Superior temporal gyrus (tissue), 1 donor: ENCODE measurements at regions not wholly inside any gene's neighbourhood (a gene's known extent, or its start where the extent isn't known, plus 50 kb on each side); places are given as distances from the start of the nearest gene placed in this dataset.

Source experiments
- DNase-seq: peaks from one replicate; pipeline ENCODE4 v3.0.0-alpha.2; 2016; ENCODE audit errors: extremely low spot score

GRCh38 chr10:75294518-75294865 lies 58.7 kb upstream of the COMTD1 start:
- no peak for DNase-seq

GRCh38 chr10:75294031-75294437 lies 58.3 kb upstream of the COMTD1 start:
- no peak for DNase-seq

- DNase-seq: no peak
Measured at GRCh38 chr10:75293446-75293820, 57.7 kb upstream of the COMTD1 start.

GRCh38 chr10:75292794-75293445 lies 57.2 kb upstream of the COMTD1 start:
- no peak for DNase-seq

DNA sequence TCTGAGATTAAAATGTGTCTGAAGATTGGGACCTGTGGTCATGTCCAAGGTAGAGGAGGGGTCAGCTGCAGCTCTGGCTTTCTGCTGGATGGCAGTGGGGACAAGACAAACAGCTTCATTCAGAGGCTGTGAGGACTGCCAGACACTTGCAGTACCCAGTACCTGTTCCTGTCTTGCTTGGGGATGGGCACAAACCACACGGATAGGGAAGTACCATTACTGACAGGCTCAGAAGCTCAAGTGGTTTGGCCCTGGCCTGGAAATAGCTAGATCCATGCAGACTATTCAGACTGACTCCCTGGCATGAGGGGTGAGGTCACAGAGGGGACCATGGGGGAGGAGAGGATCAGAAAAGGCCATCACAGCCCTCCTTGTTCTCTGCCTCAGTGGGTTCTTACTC lies 56.0 kb upstream of the COMTD1 start:
- no peak for DNase-seq

GRCh38 chr10:75288140-75288711 lies 52.5 kb upstream of the COMTD1 start:
- DNase-seq: no peak

- DNase-seq: no peak
Measured at GRCh38 chr10:75287697-75288096, 51.9 kb upstream of the COMTD1 start.

DNA sequence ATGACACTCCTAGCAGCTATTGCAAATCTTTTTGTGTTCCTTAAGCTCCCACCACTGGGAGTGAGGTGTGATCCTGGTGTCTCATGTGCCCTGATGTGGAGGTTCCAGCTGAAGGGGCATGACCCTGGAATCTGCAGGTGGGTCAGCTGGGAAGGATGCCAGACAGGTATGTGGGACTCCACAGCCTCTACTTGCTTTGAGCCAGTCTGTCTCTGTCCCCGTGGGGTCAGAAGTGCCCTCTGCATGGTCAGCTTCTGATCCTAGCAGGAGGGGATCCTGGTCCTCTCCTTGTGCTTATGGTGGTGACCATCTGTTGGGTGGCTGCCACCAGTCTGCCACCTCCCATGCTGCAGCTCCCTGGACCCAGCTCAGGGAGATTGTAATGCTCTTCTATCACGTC lies 51.1 kb upstream of the COMTD1 start:
- DNase-seq: no peak
